GM12878 (cell line): ENCODE measurements at regions not wholly inside any gene's neighbourhood (a gene's known extent, or its start where the extent isn't known, plus 50 kb on each side); places are given as distances from the start of the nearest gene placed in this dataset.

ENCODE experiments used
- ATAC-seq: fragments of 200-7000 bp; cut with Tn5 transposase; 3 replicates; pipeline ENCODE4 v1.9.1; 2020; ENCODE audit warnings: mild to moderate bottlenecking, moderate library complexity
- BruUV-seq: library from RNA; stranded (reverse); fragments of 400-500 nt; replicated peaks from 2 replicates; lab custom pipeline; 2021; lab: Mats Ljungman, UMichigan
- CTCF ChIA-PET: fragments of 300-600 bp; sonication (Branson Sonifier 250); formaldehyde crosslinking; extraction: SDS; loops from one replicate; lab custom pipeline; 2021; ENCODE audit warnings: inconsistent platforms; lab: Yijun Ruan, JAX
- POLR2A ChIA-PET: fragments of 350-600 bp; formaldehyde crosslinking; extraction: SDS; loops from one replicate; lab custom pipeline; 2021; ENCODE audit warnings: inconsistent platforms; lab: Charles Lee
- RAD21 ChIA-PET: fragments of 300-600 bp; sonication (Branson Sonifier 250); formaldehyde crosslinking; loops from one replicate; lab custom pipeline; 2023; ENCODE audit warnings: antibody characterized with exemption; ENCODE audit not compliant: unreplicated experiment; lab: Charles Lee
- SMC1A ChIA-PET: fragments of 300-600 bp; sonication (Branson Sonifier 250); formaldehyde crosslinking; loops from one replicate; lab custom pipeline; 2023; ENCODE audit not compliant: unreplicated experiment, uncharacterized antibody; lab: Charles Lee
- DNase-seq: peaks from one replicate; pipeline ENCODE4 v3.0.0-alpha.2; 2011; ENCODE audit warnings: low read depth, low spot score
- FAIRE-seq: peaks from 3 replicates; lab custom pipeline; 2011; peaks lifted over from hg19 to GRCh38; lab: Jason Lieb, UNC
- H2AFZ ChIP-seq: 2 replicates; pipeline ENCODE4 v1.6.0; 2011; ENCODE audit warnings: low read depth, low read length, control low read depth; ENCODE audit not compliant: control insufficient read depth
- H3K27ac ChIP-seq: 2 replicates; pipeline ENCODE4 v1.5.1; 2011; ENCODE audit warnings: control low read depth; ENCODE audit not compliant: control insufficient read depth, insufficient read depth
- H3K27me3 ChIP-seq, 2 experiments: replicated peaks in 1 of 2; 2 replicates each; pipeline versions ENCODE4 v1.6.0 to v1.6.1; 2011; ENCODE audit warnings: low read length in 1 of 2; ENCODE audit not compliant: control insufficient read depth in 2 of 2, insufficient read depth in 2 of 2
- H3K36me3 ChIP-seq, 2 experiments: 2 replicates each; pipeline ENCODE4 v1.5.1; 2011; ENCODE audit warnings: low read length in 1 of 2; ENCODE audit not compliant: control insufficient read depth in 2 of 2, insufficient read depth in 2 of 2
- H3K4me1 ChIP-seq: 2 replicates; pipeline ENCODE4 v1.6.1; 2011; ENCODE audit warnings: mild to moderate bottlenecking, low read length, moderate library complexity, mixed read lengths; ENCODE audit not compliant: control insufficient read depth, insufficient read depth
- H3K4me2 ChIP-seq: 2 replicates; pipeline ENCODE4 v1.6.0; 2011; ENCODE audit warnings: control low read depth; ENCODE audit not compliant: control insufficient read depth, insufficient read depth
- H3K4me3 ChIP-seq: fragments of 200-600 bp; sonication (generic); 2 replicates; pipeline ENCODE4 v1.5.1; 2016
- H3K79me2 ChIP-seq: 2 replicates; pipeline ENCODE4 v1.6.0; 2011; ENCODE audit warnings: low read length; ENCODE audit not compliant: control insufficient read depth, insufficient read depth
- H3K9ac ChIP-seq: 2 replicates; pipeline ENCODE4 v1.8.0; 2011; ENCODE audit warnings: low read length, control low read depth, mixed read lengths; ENCODE audit not compliant: control insufficient read depth, insufficient read depth
- H3K9me3 ChIP-seq: replicated peaks from 3 replicates; pipeline ENCODE4 v1.5.1; 2011; ENCODE audit warnings: mild to moderate bottlenecking, low read length; ENCODE audit not compliant: control insufficient read depth, insufficient read depth
- H4K20me1 ChIP-seq: 2 replicates; pipeline ENCODE4 v1.6.0; 2011; ENCODE audit not compliant: control insufficient read depth, insufficient read depth
- ATF7 ChIP-seq: fragments of 450-650 bp; IDR thresholded peaks from 2 replicates; pipeline ENCODE4 v1.6.1; 2016; ENCODE audit warnings: low read depth, mild to moderate bottlenecking
- BRCA1 ChIP-seq: IDR thresholded peaks from 2 replicates; pipeline ENCODE4 v1.6.1; 2011; ENCODE audit warnings: low read depth, low read length, improper control_type of control experiment
- CHD1 ChIP-seq: IDR thresholded peaks from 2 replicates; pipeline ENCODE4 v1.6.1; 2012; ENCODE audit warnings: low read depth, low read length, improper control_type of control experiment
- EGR1 ChIP-seq, 2 experiments: IDR thresholded peaks; 1 replicate in 1 of 2; 2 replicates in 1 of 2; pipeline ENCODE4 v1.6.1; 2011 to 2012; ENCODE audit warnings: low read depth in 2 of 2, low read length in 2 of 2, borderline replicate concordance in 1 of 2, mild to moderate bottlenecking in 1 of 2, moderate library complexity in 1 of 2
- FOS ChIP-seq: IDR thresholded peaks from 3 replicates; pipeline ENCODE4 v1.6.1; 2011; ENCODE audit warnings: borderline replicate concordance; ENCODE audit not compliant: insufficient read length; ENCODE audit errors: extremely low read depth
- HCFC1 ChIP-seq: fragments of 150-350 bp; IDR thresholded peaks from 2 replicates; pipeline ENCODE4 v1.6.1; 2014; ENCODE audit warnings: low read length
- HDGF ChIP-seq: fragments of 450-650 bp; IDR thresholded peaks from 2 replicates; pipeline ENCODE4 v1.6.1; 2016; ENCODE audit warnings: antibody characterized with exemption
- IKZF1 ChIP-seq: fragments of 450-650 bp; conservative IDR thresholded peaks from 2 replicates; pipeline ENCODE4 v1.6.1; 2017; ENCODE audit warnings: antibody characterized with exemption, mild to moderate bottlenecking
- KAT2A ChIP-seq: conservative IDR thresholded peaks from 2 replicates; pipeline ENCODE4 v1.6.1; 2011; ENCODE audit warnings: low read depth, low read length; ENCODE audit not compliant: control insufficient read depth
- MEF2B ChIP-seq: fragments of 450-650 bp; IDR thresholded peaks from 2 replicates; pipeline ENCODE4 v1.6.1; 2018; ENCODE audit warnings: mild to moderate bottlenecking, moderate library complexity; ENCODE audit not compliant: partially characterized antibody, poor library complexity, severe bottlenecking
- RELA ChIP-seq: fragments of 450-650 bp; IDR thresholded peaks from 2 replicates; pipeline ENCODE4 v1.8.0; 2014; ENCODE audit warnings: borderline replicate concordance; ENCODE audit not compliant: partially characterized antibody
- RUNX3 ChIP-seq: IDR thresholded peaks from 2 replicates; pipeline ENCODE4 v1.6.1; 2012; ENCODE audit warnings: low read length, inconsistent platforms
- YY1 ChIP-seq: IDR thresholded peaks from 2 replicates; pipeline ENCODE4 v1.6.1; 2011; ENCODE audit warnings: low read depth, mild to moderate bottlenecking, low read length
- ZNF622 ChIP-seq: fragments of 450-650 bp; IDR thresholded peaks from 2 replicates; pipeline ENCODE4 v1.6.1; 2017; ENCODE audit warnings: mild to moderate bottlenecking, inconsistent platforms
- WGBS: methylation state at CpG from one replicate; pipeline ENCODE4 v1.1.6; 2016; ENCODE audit warnings: low lambda C conversion rate; ENCODE audit not compliant: insufficient replicate concordance, insufficient coverage; ENCODE audit errors: missing lambda C conversion rate; 5-methylcytosine and 5-hydroxymethylcytosine counted together
- in situ Hi-C: fragments of 300-500 bp; cut with MboI; formaldehyde crosslinking; loops from 9 replicates; pipeline ENCODE4 v1.14.3; 2018; ENCODE audit warnings: mixed read lengths
- intact Hi-C: fragments of 100-400 bp; cut with micrococcal nuclease; formaldehyde crosslinking; loops from one replicate; pipeline ENCODE4 v1.14.2; 2022; ENCODE audit not compliant: unreplicated experiment
- TF ChIP-seq, protein P1 (sequence below): fragments of 450-650 bp; IDR thresholded peaks from 2 replicates; pipeline ENCODE4 v1.6.1; 2017; ENCODE audit warnings: borderline replicate concordance
- TF ChIP-seq, protein P2 (sequence below): fragments of 450-650 bp; formaldehyde crosslinking; IDR thresholded peaks from 2 replicates; pipeline ENCODE4 v1.5.0; 2022; ENCODE audit warnings: mild to moderate bottlenecking, missing genetic modification characterization
- TF ChIP-seq, protein P3 (sequence below): IDR thresholded peaks from 2 replicates; pipeline ENCODE4 v1.6.1; 2011; ENCODE audit warnings: low read depth, mild to moderate bottlenecking, low read length, moderate library complexity, borderline replicate concordance; ENCODE audit errors: extremely low read depth
- TF ChIP-seq, protein P4 (sequence below): IDR thresholded peaks from 2 replicates; pipeline ENCODE4 v1.6.1; 2012; ENCODE audit warnings: low read depth, low read length, improper control_type of control experiment

DNA sequence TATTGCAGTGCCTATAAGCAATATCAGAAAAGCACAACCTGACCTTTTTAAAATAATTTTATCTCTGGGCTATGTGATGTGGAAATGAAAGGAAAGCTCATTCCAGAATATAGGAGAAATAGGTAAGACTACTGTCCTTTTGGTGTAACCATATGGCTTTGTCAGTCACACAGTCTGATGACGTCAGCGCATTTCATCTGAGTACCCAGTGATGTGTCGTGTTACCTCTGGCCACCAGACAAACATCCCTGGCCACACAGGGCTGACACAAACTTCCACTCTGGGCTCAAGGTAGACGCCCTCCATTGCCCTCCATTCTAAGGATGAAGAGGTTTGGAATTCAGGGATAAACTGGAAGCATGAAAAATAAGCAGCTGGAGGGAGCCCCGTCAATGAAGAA lies 506.7 kb downstream of the CMPK2 start (continued):
- TF ChIP-seq FOS (no peak), BRCA1 (no peak), RUNX3 (no peak), MEF2B (no peak)

DNA sequence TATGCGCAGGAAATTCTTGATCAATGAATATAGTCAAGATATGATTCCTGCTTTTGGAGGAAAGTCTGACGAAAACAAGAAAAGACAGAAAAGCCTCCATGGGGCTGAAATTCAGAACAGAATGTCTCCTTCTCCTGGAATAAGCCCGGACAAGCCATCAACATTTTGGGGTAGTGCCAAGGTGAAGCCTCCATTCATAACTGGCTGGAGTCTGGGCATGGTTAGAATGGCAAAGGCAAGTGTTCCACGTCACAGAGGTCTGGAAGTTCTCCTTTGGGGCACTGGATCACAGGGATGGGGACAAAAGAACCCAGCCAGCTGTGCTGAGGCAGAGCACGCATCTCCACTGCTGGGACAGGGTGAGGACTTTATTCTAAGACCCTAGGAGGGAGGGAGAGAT lies 505.7 kb downstream of the CMPK2 start:
- in situ Hi-C loops: no loop called here
- WGBS: 37% methylated on average over 5 of the region's 5 CpGs
- no peak overlapping the region for H3K4me2 ChIP-seq
- no peaks in the 10 kb centered on the region for H4K20me1 ChIP-seq
- H3K27ac ChIP-seq: no peak overlapping the region
- SMC1A ChIA-PET: interaction anchor here (1.3 kb wide), 1 partner anchor 16 kb away, joined by 3 read pairs; no protein-coding TSS in a partner anchor
- H3K9me3 ChIP-seq: no peaks in the 10 kb centered on the region
- DNase-seq (no peak), FAIRE-seq (no peak), ATAC-seq (no peak)
- peaks cover 16% of the 10 kb centered on the region for H3K4me1 ChIP-seq
- H3K27me3 ChIP-seq: no peaks in the 10 kb centered on the region
- TF ChIP-seq EGR1 (IDR thresholded peaks at IDR 0.05; ENCODE audit: borderline replicate concordance in 1 of 2, low read depth in 2 of 2, low read length in 2 of 2) (no peak), ZNF622 (no peak), RELA (no peak), IKZF1 (no peak), HCFC1 (no peak), CHD1 (no peak), KAT2A (no peak), HDGF (no peak), YY1 (no peak), ATF7 (no peak)
- TF ChIP-seq, protein P1, sequence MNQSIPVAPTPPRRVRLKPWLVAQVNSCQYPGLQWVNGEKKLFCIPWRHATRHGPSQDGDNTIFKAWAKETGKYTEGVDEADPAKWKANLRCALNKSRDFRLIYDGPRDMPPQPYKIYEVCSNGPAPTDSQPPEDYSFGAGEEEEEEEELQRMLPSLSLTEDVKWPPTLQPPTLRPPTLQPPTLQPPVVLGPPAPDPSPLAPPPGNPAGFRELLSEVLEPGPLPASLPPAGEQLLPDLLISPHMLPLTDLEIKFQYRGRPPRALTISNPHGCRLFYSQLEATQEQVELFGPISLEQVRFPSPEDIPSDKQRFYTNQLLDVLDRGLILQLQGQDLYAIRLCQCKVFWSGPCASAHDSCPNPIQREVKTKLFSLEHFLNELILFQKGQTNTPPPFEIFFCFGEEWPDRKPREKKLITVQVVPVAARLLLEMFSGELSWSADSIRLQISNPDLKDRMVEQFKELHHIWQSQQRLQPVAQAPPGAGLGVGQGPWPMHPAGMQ: no peak
- TF ChIP-seq, protein P2, sequence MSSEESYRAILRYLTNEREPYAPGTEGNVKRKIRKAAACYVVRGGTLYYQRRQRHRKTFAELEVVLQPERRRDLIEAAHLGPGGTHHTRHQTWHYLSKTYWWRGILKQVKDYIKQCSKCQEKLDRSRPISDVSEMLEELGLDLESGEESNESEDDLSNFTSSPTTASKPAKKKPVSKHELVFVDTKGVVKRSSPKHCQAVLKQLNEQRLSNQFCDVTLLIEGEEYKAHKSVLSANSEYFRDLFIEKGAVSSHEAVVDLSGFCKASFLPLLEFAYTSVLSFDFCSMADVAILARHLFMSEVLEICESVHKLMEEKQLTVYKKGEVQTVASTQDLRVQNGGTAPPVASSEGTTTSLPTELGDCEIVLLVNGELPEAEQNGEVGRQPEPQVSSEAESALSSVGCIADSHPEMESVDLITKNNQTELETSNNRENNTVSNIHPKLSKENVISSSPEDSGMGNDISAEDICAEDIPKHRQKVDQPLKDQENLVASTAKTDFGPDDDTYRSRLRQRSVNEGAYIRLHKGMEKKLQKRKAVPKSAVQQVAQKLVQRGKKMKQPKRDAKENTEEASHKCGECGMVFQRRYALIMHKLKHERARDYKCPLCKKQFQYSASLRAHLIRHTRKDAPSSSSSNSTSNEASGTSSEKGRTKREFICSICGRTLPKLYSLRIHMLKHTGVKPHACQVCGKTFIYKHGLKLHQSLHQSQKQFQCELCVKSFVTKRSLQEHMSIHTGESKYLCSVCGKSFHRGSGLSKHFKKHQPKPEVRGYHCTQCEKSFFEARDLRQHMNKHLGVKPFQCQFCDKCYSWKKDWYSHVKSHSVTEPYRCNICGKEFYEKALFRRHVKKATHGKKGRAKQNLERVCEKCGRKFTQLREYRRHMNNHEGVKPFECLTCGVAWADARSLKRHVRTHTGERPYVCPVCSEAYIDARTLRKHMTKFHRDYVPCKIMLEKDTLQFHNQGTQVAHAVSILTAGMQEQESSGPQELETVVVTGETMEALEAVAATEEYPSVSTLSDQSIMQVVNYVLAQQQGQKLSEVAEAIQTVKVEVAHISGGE: no peak
- TF ChIP-seq, protein P3, sequence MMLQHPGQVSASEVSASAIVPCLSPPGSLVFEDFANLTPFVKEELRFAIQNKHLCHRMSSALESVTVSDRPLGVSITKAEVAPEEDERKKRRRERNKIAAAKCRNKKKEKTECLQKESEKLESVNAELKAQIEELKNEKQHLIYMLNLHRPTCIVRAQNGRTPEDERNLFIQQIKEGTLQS: no peak
- TF ChIP-seq, protein P4, sequence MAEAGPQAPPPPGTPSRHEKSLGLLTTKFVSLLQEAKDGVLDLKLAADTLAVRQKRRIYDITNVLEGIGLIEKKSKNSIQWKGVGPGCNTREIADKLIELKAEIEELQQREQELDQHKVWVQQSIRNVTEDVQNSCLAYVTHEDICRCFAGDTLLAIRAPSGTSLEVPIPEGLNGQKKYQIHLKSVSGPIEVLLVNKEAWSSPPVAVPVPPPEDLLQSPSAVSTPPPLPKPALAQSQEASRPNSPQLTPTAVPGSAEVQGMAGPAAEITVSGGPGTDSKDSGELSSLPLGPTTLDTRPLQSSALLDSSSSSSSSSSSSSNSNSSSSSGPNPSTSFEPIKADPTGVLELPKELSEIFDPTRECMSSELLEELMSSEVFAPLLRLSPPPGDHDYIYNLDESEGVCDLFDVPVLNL: no peak
- no TSS peak for BruUV-seq
- intact Hi-C loops: loop anchor here (10.0 kb wide), 1 partner anchor 695 kb away; no protein-coding TSS in a partner anchor
- no peak overlapping the region for H3K9ac ChIP-seq
- RAD21 ChIA-PET: no interaction called here
- no peaks in the 10 kb centered on the region for H3K36me3 ChIP-seq
- CTCF ChIA-PET: no interaction called here
- no peak overlapping the region for H3K4me3 ChIP-seq
- POLR2A ChIA-PET: no interaction called here
- H3K79me2 ChIP-seq: no peaks in the 10 kb centered on the region
- H2AFZ ChIP-seq: no peak overlapping the region
